ENCODE measurements at regions not wholly inside any gene's neighbourhood (a gene's known extent, or its start where the extent isn't known, plus 50 kb on each side); places are given as distances from the start of the nearest gene placed in this dataset.

- no peaks in the 10 kb centered on the region for H3K36me3 Mint-ChIP-seq (ENCODE audit: low read depth)
- H3K27me3 Mint-ChIP-seq = peaks cover 30% of the 10 kb centered on the region
- no peaks in the 10 kb centered on the region for H3K4me1 Mint-ChIP-seq (ENCODE audit: low read depth)
- no peaks in the 10 kb centered on the region for H3K9me3 Mint-ChIP-seq
- no peak for DNase-seq
- no peak overlapping the region for H3K27ac Mint-ChIP-seq
- no peak overlapping the region for H3K4me3 Mint-ChIP-seq
Observed at GRCh38 chr4:1535926-1536578, 129.8 kb upstream of the NKX1-1 start.

- no peak for DNase-seq
- H3K27ac Mint-ChIP-seq = no peak overlapping the region
- no peaks in the 10 kb centered on the region for H3K36me3 Mint-ChIP-seq (ENCODE audit: low read depth)
- H3K4me1 Mint-ChIP-seq (ENCODE audit: low read depth) = no peaks in the 10 kb centered on the region
- H3K9me3 Mint-ChIP-seq = no peaks in the 10 kb centered on the region
- no peak overlapping the region for H3K4me3 Mint-ChIP-seq
- H3K27me3 Mint-ChIP-seq = peaks cover 30% of the 10 kb centered on the region
Observed at GRCh38 chr4:1534876-1535526, 128.8 kb upstream of the NKX1-1 start.

GRCh38 chr4:1534095-1534872 is 128.0 kb upstream of the NKX1-1 start:
- H3K9me3 Mint-ChIP-seq = no peaks in the 10 kb centered on the region
- H3K4me3 Mint-ChIP-seq = no peak overlapping the region
- H3K27ac Mint-ChIP-seq = no peak overlapping the region
- no peaks in the 10 kb centered on the region for H3K4me1 Mint-ChIP-seq (ENCODE audit: low read depth)
- H3K36me3 Mint-ChIP-seq (ENCODE audit: low read depth) = no peaks in the 10 kb centered on the region
- no peak for DNase-seq
- H3K27me3 Mint-ChIP-seq = peaks cover 37% of the 10 kb centered on the region

DNA sequence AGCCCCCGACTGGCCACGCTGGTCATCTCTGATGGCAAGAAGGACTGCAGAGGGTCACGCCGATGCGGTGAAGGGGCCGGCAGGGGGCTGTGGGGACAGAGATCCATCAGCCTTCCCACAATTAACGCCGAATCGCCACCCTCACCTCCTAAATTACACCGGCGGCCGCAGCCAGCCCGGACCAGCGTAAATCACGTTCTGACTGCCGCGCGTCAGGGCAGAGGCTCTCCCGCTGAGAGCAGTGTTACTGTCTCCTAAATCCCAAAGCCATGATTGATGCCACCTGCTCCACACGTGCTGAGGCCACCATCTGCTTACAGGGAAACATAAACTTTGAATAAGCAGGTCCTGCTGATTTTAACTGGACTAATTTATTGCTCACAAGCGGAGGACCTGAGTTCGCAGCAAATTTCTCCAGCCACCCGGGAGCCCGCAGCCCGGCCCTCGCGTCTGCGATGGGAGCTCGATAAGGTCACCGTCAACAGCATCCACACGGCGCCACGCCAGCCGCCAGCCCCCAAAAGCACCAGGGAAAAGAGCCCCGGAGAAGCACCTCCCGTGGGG is 127.3 kb upstream of the NKX1-1 start:
- Mint-ChIP-seq H3K4me1 (ENCODE audit: low read depth) (no peaks in the 10 kb centered on the region), H3K27ac (no peak overlapping the region), H3K4me3 (no peak overlapping the region), H3K36me3 (ENCODE audit: low read depth) (no peaks in the 10 kb centered on the region), H3K27me3 (peaks cover 43% of the 10 kb centered on the region), H3K9me3 (no peaks in the 10 kb centered on the region)
- no peak for DNase-seq

- Mint-ChIP-seq H3K27ac (no peak overlapping the region), H3K36me3 (ENCODE audit: low read depth) (no peaks in the 10 kb centered on the region), H3K4me3 (no peak overlapping the region), H3K27me3 (peaks cover 48% of the 10 kb centered on the region), H3K9me3 (no peaks in the 10 kb centered on the region), H3K4me1 (ENCODE audit: low read depth) (no peaks in the 10 kb centered on the region)
- no peak for DNase-seq
Observed at GRCh38 chr4:1532549-1533395, 126.5 kb upstream of the NKX1-1 start.

DNA sequence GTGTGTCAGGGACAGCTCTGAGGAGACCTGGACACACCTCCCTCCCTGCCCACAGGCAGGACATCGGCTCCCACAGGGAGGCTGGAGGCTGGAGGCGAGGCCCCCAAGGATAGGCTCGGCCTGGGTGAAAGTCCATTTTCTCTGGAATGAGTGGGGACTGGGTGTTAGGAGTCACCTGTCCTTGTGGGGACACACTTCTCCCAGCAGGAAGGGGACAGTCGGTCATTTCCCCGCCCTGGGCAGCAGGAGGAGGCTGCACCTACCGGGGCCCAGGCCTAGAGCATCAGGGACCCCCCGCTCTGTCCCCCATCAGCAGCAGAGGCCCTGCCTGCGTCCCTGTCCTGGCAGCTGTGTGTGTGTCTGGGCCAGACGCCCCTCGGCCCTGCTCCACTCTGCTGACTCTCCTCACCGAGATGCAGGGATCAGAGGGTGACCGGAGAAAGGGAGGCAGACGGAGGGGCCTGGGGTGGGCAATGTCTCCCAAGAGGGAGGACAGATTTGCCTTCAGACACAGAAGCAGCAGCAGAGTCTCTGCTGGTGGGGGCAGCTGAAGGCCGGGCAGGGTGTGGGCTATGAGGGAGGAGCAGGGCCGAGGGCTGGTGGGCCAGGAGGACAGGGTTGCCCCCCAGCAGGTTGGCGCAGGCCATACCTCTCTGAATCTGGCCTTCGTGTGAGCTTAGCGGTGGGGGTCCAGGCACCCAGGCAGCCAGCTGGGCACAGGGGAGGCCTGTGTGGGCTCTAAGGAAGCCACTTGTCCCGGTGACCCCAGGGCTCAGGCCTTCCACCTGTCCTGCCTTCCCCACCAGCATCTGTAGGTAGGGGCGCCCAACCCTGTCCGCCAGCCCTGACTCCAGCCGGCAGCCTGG is 125.7 kb upstream of the NKX1-1 start:
- Mint-ChIP-seq H3K4me1 (ENCODE audit: low read depth) (no peaks in the 10 kb centered on the region), H3K36me3 (ENCODE audit: low read depth) (no peaks in the 10 kb centered on the region), H3K4me3 (no peak overlapping the region), H3K27ac (no peak overlapping the region), H3K9me3 (no peaks in the 10 kb centered on the region), H3K27me3 (peaks cover 54% of the 10 kb centered on the region)
- no peak for DNase-seq

GRCh38 chr4:1530356-1530755 is 124.1 kb upstream of the NKX1-1 start:
- H3K4me1 Mint-ChIP-seq (ENCODE audit: low read depth) = no peaks in the 10 kb centered on the region
- H3K9me3 Mint-ChIP-seq = no peaks in the 10 kb centered on the region
- H3K36me3 Mint-ChIP-seq (ENCODE audit: low read depth) = no peaks in the 10 kb centered on the region
- peaks cover 62% of the 10 kb centered on the region for H3K27me3 Mint-ChIP-seq
- DNase-seq = no peak
- H3K4me3 Mint-ChIP-seq = no peak overlapping the region
- no peak overlapping the region for H3K27ac Mint-ChIP-seq

GRCh38 chr4:1524761-1525160 is 118.5 kb upstream of the NKX1-1 start:
- peaks cover 72% of the 10 kb centered on the region for H3K27me3 Mint-ChIP-seq
- no peaks in the 10 kb centered on the region for H3K9me3 Mint-ChIP-seq
- no peak overlapping the region for H3K27ac Mint-ChIP-seq
- no peak for DNase-seq
- peaks cover 4% of the 10 kb centered on the region for H3K4me1 Mint-ChIP-seq (ENCODE audit: low read depth)
- H3K4me3 Mint-ChIP-seq = no peak overlapping the region
- H3K36me3 Mint-ChIP-seq (ENCODE audit: low read depth) = no peaks in the 10 kb centered on the region

DNA sequence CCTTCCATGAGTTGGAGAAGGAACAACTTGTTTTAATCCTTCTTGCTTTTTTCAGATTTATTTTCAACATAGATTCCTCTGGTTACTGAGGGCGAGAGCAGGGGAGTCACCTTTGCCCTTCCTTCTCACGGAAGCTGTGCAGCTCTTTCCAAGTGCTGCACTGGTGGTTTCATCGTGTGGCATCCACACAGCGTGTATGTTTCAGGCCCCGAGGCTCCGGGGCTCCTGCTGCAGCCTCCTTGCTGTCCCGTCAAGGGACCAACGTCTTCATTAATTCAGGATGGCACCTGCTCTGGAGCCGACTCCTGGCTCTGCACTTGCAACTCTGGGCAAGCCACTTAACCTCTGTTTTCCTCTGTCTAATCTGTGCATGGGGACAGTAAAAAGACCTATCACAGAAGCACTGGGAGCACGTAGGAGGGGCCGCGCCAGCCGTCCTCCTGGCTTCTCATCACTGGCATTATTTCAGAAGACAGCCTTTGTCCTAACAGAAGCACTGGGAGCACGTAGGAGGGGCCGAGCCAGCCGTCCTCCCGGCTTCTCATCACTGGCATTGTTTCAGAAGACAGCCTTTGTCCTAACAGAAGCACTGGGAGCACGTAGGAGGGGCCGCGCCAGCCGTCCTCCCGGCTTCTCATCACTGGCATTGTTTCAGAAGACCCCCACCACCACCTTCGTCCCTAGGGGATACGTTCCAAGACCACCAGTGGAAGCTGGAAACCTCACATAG is 117.8 kb upstream of the NKX1-1 start:
- peaks cover 67% of the 10 kb centered on the region for H3K27me3 Mint-ChIP-seq
- no peaks in the 10 kb centered on the region for H3K36me3 Mint-ChIP-seq (ENCODE audit: low read depth)
- H3K9me3 Mint-ChIP-seq = no peaks in the 10 kb centered on the region
- no peak overlapping the region for H3K27ac Mint-ChIP-seq
- H3K4me1 Mint-ChIP-seq (ENCODE audit: low read depth) = peaks cover 4% of the 10 kb centered on the region
- H3K4me3 Mint-ChIP-seq = no peak overlapping the region
- no peak for DNase-seq

GRCh38 chr4:1523506-1523905 is 117.3 kb upstream of the NKX1-1 start:
- Mint-ChIP-seq H3K27me3 (peaks cover 66% of the 10 kb centered on the region), H3K4me3 (no peak overlapping the region), H3K27ac (no peak overlapping the region), H3K4me1 (ENCODE audit: low read depth) (peaks cover 4% of the 10 kb centered on the region), H3K36me3 (ENCODE audit: low read depth) (no peaks in the 10 kb centered on the region), H3K9me3 (no peaks in the 10 kb centered on the region)
- DNase-seq = no peak

DNA sequence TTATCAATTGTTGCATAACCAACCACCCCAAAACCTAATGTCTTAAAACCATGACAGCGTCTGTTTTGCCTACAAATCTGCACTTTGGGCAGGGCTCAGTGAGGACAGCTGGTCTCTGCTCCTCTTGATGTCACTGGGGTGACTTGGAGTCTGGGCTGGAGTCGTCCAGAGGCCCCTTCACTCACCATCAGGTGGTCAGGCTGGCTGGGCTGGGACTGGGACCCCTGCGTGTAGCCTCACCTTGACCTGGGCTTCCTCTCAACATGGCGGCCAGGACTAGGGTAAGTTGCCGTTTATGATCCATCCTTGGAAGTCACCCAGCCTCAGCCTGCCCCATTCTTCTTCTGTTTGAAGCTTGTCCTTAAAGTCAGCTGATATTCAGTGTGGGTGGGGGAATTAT is 116.8 kb upstream of the NKX1-1 start:
- peaks cover 67% of the 10 kb centered on the region for H3K27me3 Mint-ChIP-seq
- H3K27ac Mint-ChIP-seq = no peak overlapping the region
- no peak overlapping the region for H3K4me3 Mint-ChIP-seq
- peaks cover 4% of the 10 kb centered on the region for H3K4me1 Mint-ChIP-seq (ENCODE audit: low read depth)
- H3K36me3 Mint-ChIP-seq (ENCODE audit: low read depth) = no peaks in the 10 kb centered on the region
- no peak for DNase-seq
- H3K9me3 Mint-ChIP-seq = no peaks in the 10 kb centered on the region

- Mint-ChIP-seq H3K9me3 (no peaks in the 10 kb centered on the region), H3K27me3 (peaks cover 65% of the 10 kb centered on the region), H3K36me3 (ENCODE audit: low read depth) (no peaks in the 10 kb centered on the region), H3K4me1 (ENCODE audit: low read depth) (peaks cover 4% of the 10 kb centered on the region), H3K4me3 (no peak overlapping the region), H3K27ac (no peak overlapping the region)
- no peak for DNase-seq
Observed at GRCh38 chr4:1522606-1523005, 116.4 kb upstream of the NKX1-1 start.

DNA sequence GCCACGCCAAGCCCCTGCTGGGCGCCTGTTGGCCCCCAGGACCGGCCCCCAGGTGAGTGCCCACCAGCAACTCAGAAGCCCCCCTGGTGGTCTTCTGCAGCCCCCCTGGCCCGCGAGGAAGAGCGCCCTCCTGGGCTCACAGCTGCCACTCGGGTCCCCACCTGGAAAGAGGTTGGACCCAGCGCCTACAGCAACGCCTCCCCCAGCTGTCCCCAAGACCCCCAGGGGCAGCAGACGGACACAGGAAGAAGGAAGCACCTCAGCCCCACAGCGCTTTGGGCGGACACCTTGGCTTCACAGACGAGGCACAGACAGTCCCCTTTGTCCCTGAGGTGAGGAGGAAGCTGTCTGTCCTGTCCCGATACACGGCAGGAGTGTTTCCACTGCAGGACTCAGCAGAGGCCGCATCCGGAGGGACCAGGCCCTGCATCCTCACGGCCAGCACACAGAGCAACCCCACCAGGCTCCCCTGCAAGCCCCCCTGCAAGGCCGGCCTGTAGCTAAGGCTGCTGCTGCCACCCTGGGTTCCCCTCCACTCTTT is 115.6 kb upstream of the NKX1-1 start:
- Mint-ChIP-seq H3K27me3 (peaks cover 61% of the 10 kb centered on the region), H3K27ac (no peak overlapping the region), H3K4me3 (no peak overlapping the region), H3K4me1 (ENCODE audit: low read depth) (peaks cover 4% of the 10 kb centered on the region), H3K36me3 (ENCODE audit: low read depth) (no peaks in the 10 kb centered on the region), H3K9me3 (no peaks in the 10 kb centered on the region)
- no peak for DNase-seq
